ENCODE measurements at regions not wholly inside any gene's neighbourhood (a gene's known extent, or its start where the extent isn't known, plus 50 kb on each side); places are given as distances from the start of the nearest gene placed in this dataset.

DNA sequence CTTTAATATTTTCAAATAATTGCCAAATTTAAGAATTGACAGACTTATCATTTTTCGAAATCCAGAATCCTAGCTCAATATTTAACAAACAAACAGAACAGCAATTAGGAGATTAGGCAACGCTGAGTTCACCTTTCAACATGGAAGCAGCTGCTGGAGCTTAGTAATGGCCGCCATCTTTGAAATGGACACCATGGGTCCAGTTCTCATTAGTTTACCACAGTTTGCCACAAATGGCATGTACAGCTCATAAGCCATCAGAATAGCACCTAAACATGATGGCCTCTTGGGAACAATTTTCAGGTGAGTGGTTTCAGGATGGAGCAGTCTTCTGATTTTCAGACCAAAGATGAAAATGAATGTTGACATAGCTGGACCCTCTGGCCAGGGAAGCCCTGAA lies 313.6 kb upstream of the OBI1 start:
- H3K9me3 ChIP-seq (replicated peaks in 1 of 2; ENCODE audit: control insufficient read depth in 1 of 2, insufficient read depth in 1 of 2, low read length in 2 of 2): no peaks in the 10 kb centered on the region
- no peak for DNase-seq
- no peaks in the 10 kb centered on the region for H3K9me3 Mint-ChIP-seq
- H3K27me3 ChIP-seq (ENCODE audit: control insufficient read depth in 2 of 2, insufficient read depth in 2 of 2, low read length in 2 of 2): no peaks in the 10 kb centered on the region
- H3K4me3 ChIP-seq (replicated peaks in 1 of 3; ENCODE audit: low read depth in 2 of 3, low read length in 3 of 3): no peak overlapping the region
- H3K36me3 Mint-ChIP-seq: no peaks in the 10 kb centered on the region
- H3K36me3 ChIP-seq (replicated peaks in 1 of 2; ENCODE audit: control insufficient read depth in 1 of 2, insufficient read depth in 2 of 2, low read length in 2 of 2): no peaks in the 10 kb centered on the region
- H3K4me1 Mint-ChIP-seq: no peaks in the 10 kb centered on the region
- H3K27ac Mint-ChIP-seq: no peak overlapping the region
- 88% methylated on average over 2 of the region's 3 CpGs for WGBS (ENCODE audit: insufficient coverage)
- H2AFZ ChIP-seq (ENCODE audit: insufficient read depth, low read depth, low read length, poor library complexity, severe bottlenecking): no peak overlapping the region
- H4K20me1 ChIP-seq (ENCODE audit: insufficient read depth, low read length): no peaks in the 10 kb centered on the region
- no peaks in the 10 kb centered on the region for H3K4me1 ChIP-seq (ENCODE audit: control insufficient read depth in 1 of 2, insufficient read depth in 2 of 2, low read length in 2 of 2)
- H3K27ac ChIP-seq (ENCODE audit: low read depth in 1 of 2, low read length in 2 of 2): no peak overlapping the region
- no peak overlapping the region for H3K9ac ChIP-seq (ENCODE audit: insufficient read depth, low read length, poor library complexity, severe bottlenecking)
- TF ChIP-seq, protein P1, sequence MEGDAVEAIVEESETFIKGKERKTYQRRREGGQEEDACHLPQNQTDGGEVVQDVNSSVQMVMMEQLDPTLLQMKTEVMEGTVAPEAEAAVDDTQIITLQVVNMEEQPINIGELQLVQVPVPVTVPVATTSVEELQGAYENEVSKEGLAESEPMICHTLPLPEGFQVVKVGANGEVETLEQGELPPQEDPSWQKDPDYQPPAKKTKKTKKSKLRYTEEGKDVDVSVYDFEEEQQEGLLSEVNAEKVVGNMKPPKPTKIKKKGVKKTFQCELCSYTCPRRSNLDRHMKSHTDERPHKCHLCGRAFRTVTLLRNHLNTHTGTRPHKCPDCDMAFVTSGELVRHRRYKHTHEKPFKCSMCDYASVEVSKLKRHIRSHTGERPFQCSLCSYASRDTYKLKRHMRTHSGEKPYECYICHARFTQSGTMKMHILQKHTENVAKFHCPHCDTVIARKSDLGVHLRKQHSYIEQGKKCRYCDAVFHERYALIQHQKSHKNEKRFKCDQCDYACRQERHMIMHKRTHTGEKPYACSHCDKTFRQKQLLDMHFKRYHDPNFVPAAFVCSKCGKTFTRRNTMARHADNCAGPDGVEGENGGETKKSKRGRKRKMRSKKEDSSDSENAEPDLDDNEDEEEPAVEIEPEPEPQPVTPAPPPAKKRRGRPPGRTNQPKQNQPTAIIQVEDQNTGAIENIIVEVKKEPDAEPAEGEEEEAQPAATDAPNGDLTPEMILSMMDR (IDR thresholded peaks at IDR 0.05): no peak
- H3K27me3 Mint-ChIP-seq (ENCODE audit: low read depth in 3 of 3): peaks cover 1 to 3% (median 2%) of the 10 kb centered on the region in 3 donors
- H3K4me2 ChIP-seq (replicated peaks; ENCODE audit: extremely low read depth, low read length, poor library complexity, severe bottlenecking): no peak overlapping the region
- no peak overlapping the region for H3K4me3 Mint-ChIP-seq
- intact Hi-C loops (cut with micrococcal nuclease): no loop called here
- H3K79me2 ChIP-seq (ENCODE audit: insufficient read depth, low read length): no peaks in the 10 kb centered on the region

DNA sequence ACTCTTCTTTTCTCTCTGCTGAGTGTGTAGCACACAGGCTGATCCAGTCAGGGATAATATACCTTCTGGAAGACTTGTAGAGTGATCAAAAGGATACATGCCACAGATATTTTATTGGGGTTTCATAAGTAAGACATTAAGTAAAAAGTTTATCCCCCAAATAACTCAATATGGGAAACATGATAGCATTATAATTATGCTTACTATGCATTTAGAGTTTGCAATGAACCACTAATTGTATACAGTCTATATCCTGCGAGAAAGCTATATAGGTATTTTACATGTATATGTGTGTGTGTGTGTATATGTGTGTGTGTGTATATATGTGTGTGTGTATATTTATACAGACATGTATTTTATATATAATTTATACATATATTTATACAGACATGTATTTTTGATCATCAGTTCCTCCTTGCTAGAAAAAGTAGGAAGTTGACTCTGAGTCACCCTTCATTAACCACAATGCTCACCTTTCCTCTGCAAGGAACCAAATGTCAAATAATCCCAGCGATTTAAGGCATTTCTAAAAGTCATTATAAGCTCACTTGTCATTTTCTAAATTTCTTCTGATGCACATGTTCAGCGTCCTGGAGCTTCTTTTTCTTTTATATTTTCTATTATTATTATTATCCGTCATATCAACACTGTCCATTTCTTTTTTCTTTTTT lies 312.5 kb upstream of the OBI1 start:
- Mint-ChIP-seq H3K4me1 (no peaks in the 10 kb centered on the region), H3K9me3 (no peaks in the 10 kb centered on the region), H3K36me3 (no peaks in the 10 kb centered on the region), H3K4me3 (no peak overlapping the region), H3K27me3 (ENCODE audit: low read depth in 3 of 3) (peaks cover 1 to 3% (median 2%) of the 10 kb centered on the region in 3 donors), H3K27ac (no peak overlapping the region)
- TF ChIP-seq, protein P1 (IDR thresholded peaks at IDR 0.05): no peak
- Histone ChIP-seq H3K79me2 (ENCODE audit: insufficient read depth, low read length) (no peaks in the 10 kb centered on the region), H2AFZ (ENCODE audit: insufficient read depth, low read depth, low read length, poor library complexity, severe bottlenecking) (no peak overlapping the region), H3K9me3 (replicated peaks in 1 of 2; ENCODE audit: control insufficient read depth in 1 of 2, insufficient read depth in 1 of 2, low read length in 2 of 2) (no peaks in the 10 kb centered on the region), H3K4me1 (ENCODE audit: control insufficient read depth in 1 of 2, insufficient read depth in 2 of 2, low read length in 2 of 2) (no peaks in the 10 kb centered on the region), H3K4me2 (replicated peaks; ENCODE audit: extremely low read depth, low read length, poor library complexity, severe bottlenecking) (no peak overlapping the region), H3K36me3 (replicated peaks in 1 of 2; ENCODE audit: control insufficient read depth in 1 of 2, insufficient read depth in 2 of 2, low read length in 2 of 2) (no peaks in the 10 kb centered on the region), H3K27me3 (ENCODE audit: control insufficient read depth in 2 of 2, insufficient read depth in 2 of 2, low read length in 2 of 2) (no peaks in the 10 kb centered on the region), H3K4me3 (replicated peaks in 1 of 3; ENCODE audit: low read depth in 2 of 3, low read length in 3 of 3) (no peak overlapping the region), H3K27ac (ENCODE audit: low read depth in 1 of 2, low read length in 2 of 2) (no peak overlapping the region), H3K9ac (ENCODE audit: insufficient read depth, low read length, poor library complexity, severe bottlenecking) (no peak overlapping the region), H4K20me1 (ENCODE audit: insufficient read depth, low read length) (no peaks in the 10 kb centered on the region)
- no peak for DNase-seq
- WGBS (ENCODE audit: insufficient coverage): no CpG with 5 or more reads among the region's 4 CpGs
- intact Hi-C loops (cut with micrococcal nuclease): no loop called here

Measured in CD14-positive monocyte (primary cell).